HG03097 (cell line): ENCODE measurements at regions not wholly inside any gene's neighbourhood (a gene's known extent, or its start where the extent isn't known, plus 50 kb on each side); places are given as distances from the start of the nearest gene placed in this dataset.

ENCODE experiments used
- ATAC-seq: cut with Tn5 transposase; IDR thresholded peaks from one replicate; pipeline ENCODE4 v1.9.1; 2021; ENCODE audit not compliant: unreplicated experiment, low FRiP score

DNA sequence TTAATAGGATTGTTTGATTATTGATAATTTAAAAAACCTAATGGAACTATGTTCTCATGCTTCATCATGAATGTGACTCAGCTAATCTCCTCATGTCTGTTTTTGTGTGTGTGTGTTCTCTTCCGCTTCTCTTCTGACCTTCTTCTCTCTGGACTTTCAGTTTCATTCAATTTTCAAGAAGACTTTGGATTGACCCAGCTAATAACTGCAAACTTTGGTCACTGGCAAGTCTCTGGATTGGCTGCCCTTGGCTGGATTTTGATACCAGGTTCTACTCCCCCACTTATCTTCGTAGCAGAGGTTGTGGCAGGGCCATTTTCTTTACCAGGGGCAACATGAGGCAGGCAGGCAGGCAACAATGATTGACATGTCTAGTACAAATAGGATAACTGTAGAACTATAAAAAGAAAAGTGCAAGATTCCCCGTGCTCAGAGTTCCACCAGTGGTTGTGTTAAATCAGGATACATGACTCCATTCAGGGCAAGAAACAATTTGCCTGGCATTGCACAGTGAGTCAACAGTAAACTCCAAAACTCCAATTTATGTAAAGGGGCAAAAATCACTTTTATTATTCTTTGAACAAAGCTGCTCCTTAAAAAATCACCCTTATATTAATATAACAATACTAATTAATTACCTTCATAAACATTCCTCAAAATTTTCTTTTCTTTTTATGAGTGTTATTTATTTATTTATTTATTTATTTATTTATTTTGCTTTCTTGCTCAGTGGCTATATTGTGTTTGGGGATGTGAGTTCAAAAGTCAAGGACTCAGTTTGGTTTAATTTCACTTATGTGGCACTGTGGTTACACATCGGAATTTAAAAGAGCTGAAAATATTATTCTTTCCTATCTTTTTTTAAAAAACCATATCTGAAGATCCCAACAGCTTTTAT, 167.6 kb downstream of the RND3 start:
- ATAC-seq: no peak

DNA sequence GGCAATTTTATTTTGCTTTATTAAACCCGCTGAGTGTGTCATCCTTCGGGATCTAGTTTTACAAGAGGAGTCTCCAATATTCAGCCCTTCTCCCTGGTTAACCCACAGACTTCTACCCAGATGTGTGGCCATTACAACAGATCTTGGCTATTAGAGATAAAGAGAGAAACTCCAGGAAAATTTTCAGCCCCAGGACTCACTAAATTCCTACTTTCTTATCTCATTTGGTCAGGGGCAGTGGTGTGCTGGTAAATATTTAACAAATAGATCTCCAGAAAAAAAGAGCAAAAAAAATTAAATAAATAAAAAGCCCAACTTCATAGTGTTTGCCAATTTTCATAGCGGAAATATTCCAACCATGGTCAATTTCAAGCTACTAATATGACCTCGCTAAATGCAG, 168.4 kb downstream of the RND3 start:
- no peak for ATAC-seq

DNA sequence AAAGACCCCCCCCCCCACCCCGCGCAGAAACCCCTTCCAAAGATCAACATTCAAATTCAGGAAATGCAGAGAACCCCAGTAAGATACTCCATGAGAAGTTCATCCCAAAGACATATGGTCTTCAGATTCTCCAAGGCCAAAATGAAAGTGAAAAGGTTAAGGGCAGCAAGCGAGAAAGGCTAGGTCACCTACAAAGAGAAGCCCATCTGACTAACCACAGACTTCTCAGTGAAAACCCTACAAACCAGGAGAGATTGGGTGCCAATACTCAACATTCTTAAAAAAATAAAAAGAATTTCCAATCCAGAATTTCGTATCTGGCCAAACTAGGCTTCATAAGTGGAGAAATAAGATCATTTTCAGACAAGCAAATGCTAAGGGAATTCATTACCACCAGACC, 175.2 kb downstream of the RND3 start:
- ATAC-seq: no peak

DNA sequence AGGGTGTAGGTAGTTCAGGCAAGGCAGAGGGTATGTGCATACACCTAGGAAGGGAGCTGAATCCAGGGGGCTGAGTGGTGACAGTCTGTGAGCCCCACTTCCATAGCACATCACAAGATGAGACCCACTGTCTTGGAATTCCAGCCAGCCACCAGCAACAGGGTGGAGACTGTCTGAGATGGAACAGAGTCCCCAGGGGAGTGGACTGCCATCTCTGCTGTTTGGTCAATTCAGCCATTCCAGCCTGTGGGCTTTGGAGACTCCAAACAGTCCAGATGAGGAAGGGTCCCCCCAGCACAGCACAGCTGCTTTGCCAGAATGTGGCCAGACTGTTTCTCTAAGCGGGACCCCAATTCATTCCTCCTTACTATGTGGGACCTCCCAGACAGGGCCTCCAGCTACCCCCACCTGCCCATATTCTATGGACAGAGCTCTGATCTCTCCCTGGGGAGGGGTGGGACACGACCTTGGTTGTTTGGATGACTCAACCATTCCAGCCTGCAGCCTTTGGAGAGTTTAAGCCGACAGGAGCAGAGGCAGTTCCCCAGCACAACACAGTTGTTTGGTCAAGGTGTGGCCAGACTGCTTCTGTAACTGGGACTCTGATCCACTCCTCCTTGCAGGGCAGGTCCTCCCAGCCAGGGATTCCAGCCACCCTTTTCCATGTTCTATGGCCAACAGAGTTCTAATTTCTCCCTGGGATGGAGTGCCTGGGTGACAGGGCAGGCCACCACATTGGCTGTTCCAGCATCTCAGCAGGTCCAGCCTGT, 178.0 kb downstream of the RND3 start:
- ATAC-seq: no peak

DNA sequence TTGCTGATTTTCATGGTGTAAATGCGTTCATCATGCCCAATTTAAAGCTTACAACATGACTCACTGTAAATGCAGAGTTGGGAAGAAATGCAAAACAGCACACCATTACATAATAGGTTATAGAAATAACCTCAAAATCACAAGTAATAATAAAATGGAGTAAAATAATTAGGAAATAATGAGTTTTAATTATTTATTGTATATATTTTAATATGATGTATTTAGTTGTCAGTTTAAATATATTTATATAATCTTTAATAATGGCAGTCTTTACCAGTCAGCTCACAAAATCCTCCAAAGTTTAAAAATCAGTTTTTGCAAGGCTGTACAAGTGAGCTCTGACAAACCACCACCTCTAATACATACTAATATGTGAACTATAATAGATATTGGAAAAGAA, 180.2 kb downstream of the RND3 start:
- no peak for ATAC-seq

DNA sequence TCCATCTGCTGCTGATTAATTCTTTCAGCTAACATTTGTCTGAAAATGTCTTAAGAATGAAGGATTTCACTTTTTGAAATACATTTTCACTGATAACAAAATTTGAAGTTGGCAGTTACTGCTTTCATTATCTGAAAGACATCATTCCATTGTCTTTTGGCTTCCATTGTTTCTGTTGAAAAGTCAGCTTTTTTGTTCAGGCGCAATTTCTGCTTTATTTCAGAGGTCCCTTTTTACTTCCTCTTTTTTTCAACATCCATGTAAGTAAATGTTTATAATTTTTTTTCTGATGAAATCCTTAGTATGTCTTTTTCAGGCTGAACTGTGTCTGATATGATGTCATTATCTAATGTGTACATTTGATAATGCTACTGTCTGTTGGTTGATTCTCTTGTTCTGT, 184.2 kb downstream of the RND3 start:
- ATAC-seq: no peak

DNA sequence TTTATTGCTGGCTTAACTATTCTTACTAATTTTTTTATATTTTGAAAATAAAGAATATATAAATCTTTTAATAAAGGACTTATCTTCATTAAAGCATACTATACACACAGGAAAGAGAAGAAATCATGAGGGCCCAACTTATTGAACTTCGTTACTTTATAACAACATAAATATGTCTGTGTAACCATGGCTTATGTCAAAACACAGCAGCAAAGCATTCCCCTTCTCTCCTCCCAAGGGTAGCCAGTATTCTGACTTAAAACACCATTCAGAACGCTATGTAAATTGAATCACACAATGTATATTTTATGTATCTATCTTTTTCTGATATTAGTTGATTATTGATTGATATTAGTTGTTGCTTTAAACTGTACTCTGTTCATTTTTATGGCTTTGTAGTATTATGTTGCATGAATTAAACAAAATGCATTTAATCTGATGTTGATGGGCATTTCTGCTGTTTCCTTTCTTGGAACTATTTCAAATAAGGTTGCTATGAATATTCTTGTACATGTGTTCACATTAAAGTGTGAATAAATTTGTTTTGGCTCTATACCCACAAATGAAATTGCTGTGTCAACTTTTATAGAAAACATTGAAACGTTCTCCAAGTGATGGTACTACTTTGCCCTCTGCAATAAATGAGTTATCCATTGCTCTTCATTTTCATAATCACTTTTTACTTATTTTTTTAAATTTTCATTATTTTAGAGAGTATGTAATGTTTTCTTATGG, 188.7 kb downstream of the RND3 start:
- ATAC-seq: no peak

DNA sequence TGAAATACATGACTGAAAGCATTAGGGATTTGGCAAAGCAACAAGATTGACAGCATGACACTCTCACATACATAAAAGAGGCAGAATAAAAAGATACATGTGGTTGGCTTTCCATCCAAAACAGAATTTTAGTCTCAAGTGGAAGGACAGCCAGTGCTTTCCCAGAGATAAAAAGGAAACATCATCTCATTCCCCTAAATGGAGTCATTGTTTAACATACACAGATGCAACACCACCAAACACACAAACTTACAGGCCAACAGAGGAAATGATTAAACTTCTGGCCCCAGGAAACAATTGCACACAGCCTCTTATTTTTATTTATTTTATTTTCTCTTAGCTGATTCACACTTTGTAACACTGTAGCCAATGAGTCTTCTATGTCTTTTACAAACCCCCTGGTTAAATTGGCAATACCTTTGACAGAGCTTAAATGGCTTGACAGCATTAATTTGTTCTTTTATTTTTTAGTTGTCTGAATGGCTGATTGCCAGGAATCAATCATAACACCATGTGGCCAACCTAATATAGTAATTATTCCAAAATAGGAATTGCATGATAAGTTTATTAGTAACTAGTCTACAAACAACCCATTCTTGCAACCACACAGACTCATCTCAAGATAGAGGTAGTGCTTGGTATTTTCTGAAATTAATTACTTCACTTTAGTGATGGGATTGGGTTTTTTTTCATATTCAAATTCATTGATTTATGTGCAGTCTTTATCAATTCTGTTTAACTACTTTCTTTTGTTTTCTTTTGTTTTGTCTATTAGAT, 190.5 kb downstream of the RND3 start:
- ATAC-seq: no peak

DNA sequence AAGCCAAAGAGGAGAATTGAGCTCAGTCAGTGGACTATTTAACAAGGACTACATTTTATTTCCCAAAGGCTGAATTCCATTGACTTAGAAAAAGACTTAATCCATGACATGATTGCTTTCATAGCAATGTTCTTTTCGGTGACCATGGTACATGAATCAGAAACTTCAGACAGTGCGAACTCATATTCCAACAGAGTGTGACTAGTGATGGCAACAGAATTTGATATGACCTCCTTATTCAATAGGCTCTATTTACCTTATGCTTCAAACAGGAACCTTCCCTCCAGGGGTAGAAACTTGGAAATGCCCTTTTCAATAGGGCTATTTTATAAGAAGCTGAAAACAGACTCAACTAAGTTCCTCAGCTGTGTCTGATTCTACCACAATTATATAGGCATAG, 191.9 kb downstream of the RND3 start:
- no peak for ATAC-seq

DNA sequence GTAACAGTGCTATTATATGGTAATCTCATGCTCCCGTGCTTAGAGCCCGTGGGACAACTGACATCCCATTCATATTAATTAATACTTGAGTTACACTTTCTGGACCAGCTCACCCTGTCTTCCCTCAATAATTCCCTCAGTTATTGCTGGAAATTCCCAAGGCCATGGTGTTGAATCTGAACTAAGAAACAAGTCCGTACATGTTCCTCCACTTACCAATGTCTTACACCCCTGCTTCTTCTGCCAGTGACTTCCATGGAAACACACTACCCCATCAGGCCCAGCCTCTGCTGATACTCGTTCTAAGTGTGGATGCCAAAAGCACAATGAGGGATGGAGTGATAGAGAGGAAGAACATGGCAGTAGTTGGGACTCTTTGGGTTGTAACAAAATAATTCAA, 193.7 kb downstream of the RND3 start:
- no peak for ATAC-seq

DNA sequence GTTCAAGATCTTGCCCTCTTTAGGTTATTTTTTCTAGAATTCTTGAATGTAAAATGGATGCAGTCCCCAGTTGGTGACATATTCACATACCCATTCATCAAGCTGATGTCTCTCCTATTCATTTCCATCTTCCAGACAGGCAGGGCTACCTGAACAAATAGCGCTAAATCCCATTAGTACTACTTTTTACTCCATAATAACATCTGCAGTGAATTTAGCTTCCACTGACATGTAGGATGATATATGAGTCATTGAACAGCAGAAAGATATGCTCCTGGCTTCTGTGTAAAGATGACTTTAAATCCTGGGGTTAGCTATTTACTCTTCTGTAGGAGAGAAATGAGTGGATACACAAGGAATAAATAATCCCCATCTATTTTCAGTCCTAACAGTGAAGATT, 194.7 kb downstream of the RND3 start:
- no peak for ATAC-seq

DNA sequence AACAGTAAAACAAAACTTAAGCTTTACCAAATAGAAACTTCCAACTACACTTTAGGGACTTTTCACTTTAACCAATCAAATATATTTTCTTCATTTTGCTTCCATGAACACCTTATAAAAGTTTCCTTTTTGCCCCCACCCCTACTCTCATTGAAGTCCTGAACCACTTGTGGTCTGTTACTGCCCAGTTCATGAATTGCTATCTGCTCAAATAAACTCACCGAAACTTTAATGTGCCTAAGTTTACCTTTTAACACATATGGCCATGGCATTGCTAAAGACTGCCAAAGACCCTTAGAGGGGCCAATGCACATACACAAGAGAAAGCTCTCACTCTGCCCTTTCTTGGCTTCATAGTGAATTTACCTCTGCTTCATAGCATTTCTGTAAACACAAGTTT, 195.3 kb downstream of the RND3 start:
- ATAC-seq: no peak

DNA sequence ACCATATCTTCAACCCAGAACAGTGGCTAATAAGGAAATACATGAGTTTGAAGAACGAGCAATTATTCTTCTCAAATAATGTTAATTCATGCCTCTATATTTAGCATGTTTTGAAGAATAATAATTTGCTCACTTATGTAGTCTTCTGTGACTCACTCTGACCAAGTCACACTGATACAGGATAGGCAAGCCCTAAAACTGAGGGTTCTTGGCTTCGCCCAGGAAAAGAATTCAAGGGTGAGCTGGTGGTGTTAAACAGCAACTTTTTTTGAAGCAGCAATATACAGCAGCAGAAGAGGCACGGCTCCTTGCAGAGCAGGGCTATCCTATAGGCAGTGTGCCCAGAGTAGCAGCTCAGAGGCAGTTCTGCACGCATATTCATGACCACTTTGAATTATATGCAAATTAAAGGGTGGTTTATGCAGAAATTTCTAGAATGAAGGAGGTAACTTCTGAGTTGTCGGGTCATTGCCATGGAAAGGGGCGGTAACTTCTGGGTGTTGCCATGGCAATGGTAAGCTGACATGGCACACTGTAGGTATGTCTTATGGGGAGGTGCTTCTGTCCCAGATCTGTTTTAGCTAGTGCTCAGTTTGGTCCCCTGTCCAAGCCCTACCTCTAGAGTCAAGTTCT, 200.6 kb downstream of the RND3 start:
- no peak for ATAC-seq

DNA sequence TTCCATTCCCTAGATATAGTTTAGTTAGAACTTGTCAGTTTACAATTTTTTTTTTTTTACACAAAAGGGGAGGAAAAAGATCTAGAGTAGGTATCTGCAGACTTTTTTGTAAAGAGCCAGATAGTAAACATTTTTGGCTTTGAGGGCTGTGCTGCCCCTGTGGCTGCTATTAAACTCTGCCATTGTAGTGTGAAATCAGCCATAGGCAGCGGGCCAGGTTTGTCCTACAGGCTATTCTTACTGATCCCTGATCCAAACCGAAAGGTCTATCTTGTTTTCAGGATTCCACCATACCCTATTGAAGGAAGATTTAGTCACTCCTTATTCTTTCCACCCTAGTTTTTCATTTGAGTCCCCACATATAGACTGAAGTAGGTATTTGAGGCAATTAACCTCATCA, 203.4 kb downstream of the RND3 start:
- ATAC-seq: no peak

DNA sequence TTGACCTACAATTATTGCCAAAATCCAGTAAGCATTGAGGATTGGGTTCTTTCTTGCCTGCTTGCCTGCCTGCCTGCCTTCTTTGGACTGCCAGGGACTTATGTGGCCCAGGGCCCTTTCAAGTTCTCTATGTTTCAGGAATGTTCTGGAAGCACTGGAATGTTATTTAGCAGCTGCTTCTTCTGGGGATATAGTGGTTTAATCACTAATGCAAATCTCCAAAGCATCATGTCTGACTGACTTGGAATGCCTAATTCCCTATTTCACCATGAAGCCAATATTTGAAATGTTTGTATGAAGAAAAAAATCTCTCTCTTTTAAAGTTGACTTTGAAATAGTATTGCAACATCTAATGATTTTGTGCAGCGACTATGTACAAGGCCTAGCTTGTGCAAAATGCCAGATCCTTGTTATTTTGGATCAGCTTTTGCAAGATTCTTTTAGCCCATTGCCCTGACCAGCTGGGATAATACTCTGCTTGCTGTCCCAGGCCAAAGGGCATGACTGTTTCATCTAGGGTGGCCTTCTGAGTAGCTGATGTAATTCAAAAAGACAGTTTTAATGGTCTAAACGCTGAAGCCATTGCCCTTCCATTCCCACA, 204.6 kb downstream of the RND3 start:
- no peak for ATAC-seq

DNA sequence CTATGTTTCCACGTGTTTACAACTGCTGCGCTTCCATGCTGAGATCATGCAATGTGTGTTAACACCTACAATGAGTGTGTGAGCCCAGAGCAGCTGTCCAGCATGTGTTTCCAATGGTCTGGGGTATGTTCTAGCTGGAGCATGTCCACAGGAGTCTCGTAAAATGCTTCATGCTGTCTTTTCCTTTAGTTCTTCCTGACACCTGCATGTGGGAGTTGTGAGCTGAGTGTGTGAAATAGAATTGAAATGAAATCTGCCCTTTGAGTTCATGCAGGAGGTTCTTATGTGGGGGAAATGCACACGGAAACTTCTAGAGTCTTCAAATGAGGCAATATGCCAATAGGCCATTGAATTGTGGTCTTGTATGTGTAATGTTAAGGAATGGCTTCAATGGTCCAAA, 205.1 kb downstream of the RND3 start:
- no peak for ATAC-seq

DNA sequence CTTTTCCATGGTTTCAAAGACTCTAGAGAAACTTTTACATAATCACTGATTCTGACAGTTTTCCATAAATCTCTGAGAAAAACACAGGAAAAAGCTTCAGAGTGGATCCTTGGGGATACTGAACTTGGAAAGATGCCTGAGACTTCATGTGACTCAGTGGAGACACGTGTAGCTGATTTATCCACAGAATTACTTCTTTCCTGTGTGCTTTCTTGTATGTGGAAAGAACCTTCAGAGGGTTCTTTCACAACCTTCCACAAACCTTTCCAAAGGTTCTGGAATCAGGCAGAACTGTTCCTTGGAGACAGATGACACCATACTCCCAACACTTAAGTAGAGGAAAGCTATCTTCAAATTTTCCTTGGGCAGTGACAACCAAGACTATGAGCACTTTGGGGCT, 207.2 kb downstream of the RND3 start:
- ATAC-seq: no peak

DNA sequence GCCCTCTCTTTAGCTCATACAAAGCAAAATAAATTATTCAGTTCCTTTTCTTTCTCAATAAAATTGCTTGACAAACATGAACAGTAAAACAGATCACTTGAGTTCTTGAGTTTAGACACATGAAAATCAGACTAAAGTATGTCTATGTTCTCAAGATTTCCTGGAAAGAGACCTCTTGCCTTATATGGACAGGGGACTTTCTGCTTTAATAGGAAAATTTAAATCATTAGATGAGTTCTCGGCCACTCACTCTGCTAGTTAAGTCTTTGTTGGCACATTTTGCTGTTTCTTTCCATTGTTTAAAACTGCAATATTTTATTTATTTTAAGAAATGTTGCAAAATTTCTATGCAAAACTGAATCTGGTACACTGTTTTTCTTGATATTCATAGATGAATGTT, 207.8 kb downstream of the RND3 start:
- no peak for ATAC-seq

DNA sequence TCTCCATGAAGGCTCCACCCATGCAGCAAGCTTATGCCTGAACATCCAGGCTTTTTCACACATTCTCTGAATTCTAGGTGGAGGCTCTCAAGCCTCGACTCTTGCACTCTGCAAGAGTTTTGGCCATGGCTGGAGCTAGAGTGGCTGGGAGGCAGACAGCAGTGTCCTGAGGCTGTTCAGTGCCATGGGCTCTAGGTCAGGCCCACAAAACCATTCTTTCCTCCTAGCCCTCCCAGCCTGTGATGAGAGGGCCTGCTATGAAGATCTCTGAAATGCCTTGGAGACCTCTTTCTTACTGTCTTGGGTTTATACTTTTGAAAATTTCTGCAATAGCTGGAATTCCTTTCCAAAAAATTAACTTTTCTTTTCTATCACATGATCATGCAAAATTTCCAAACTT, 210.7 kb downstream of the RND3 start:
- ATAC-seq: no peak

DNA sequence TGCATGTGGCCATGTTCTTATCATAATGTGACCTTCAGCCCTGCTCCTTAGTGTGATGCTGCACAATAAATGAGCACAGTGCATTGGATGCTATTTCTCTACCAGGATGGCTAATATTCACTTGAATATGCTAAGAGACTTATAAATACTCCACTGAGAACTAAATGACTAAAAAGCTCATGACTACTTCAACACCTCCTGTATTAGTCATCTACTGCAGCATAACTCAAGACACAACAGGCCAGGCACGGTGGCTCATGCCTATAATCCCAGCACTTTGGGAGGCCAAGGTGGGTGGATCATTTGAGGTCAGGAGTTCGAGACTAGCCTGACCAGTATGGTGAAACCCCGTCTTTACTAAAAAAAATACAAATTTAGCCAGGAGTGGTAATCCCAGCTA, 213.4 kb downstream of the RND3 start:
- no peak for ATAC-seq
